ENCODE measurements at regions not wholly inside any gene's neighbourhood (a gene's known extent, or its start where the extent isn't known, plus 50 kb on each side); places are given as distances from the start of the nearest gene placed in this dataset.

- no peaks in the 10 kb centered on the region for H4K20me1 ChIP-seq (ENCODE audit: control insufficient read depth, extremely low read depth, insufficient read depth, low read length)
- dilution Hi-C loops (cut with MboI; ENCODE audit: extremely low pct_ligation_motif_present, low sequenced_read_pairs) = no loop called here
- no peak overlapping the region for H3K9ac ChIP-seq (ENCODE audit: control insufficient read depth, extremely low read depth, insufficient read depth, low read length)
- no peak for TF ChIP-seq EZH2 (IDR thresholded peaks at IDR 0.05; ENCODE audit: low read length)
- no peak for TF ChIP-seq CTCF (optimal IDR thresholded peaks at IDR 0.05 in 1 of 3, IDR thresholded peaks at IDR 0.05 in 1 of 3, conservative IDR thresholded peaks at IDR 0.05 in 1 of 3; ENCODE audit: extremely low read depth in 1 of 3, insufficient read depth in 2 of 3, low read length in 3 of 3)
- no peaks in the 10 kb centered on the region for H3K27me3 ChIP-seq (ENCODE audit: control insufficient read depth, extremely low read depth, insufficient read depth, low read length)
- FAIRE-seq (no peak), DNase-seq (ENCODE audit: low read depth, low spot score) (no peak)
- no peaks in the 10 kb centered on the region for H3K9me1 ChIP-seq (ENCODE audit: control insufficient read depth, extremely low read depth, insufficient read depth, low read length)
- no peak overlapping the region for H3K27ac ChIP-seq (ENCODE audit: control insufficient read depth, insufficient read depth, low read length)
- no peaks in the 10 kb centered on the region for H3K79me2 ChIP-seq (ENCODE audit: control insufficient read depth, insufficient read depth, low read length)
- no peaks in the 10 kb centered on the region for H3K4me1 ChIP-seq (ENCODE audit: control insufficient read depth, extremely low read depth, insufficient read depth, low read length)
- H2AFZ ChIP-seq (ENCODE audit: control insufficient read depth, low read length) = no peak overlapping the region
- no peaks in the 10 kb centered on the region for H3K9me3 ChIP-seq (ENCODE audit: control insufficient read depth, low read depth, low read length)
- no peaks in the 10 kb centered on the region for H3K36me3 ChIP-seq (ENCODE audit: control insufficient read depth in 2 of 2, extremely low read depth in 1 of 2, insufficient read depth in 2 of 2, low read length in 2 of 2)
- H3K4me3 ChIP-seq (ENCODE audit: control insufficient read depth in 2 of 3, extremely low read depth in 1 of 3, insufficient read depth in 2 of 3, low read depth in 1 of 3, low read length in 3 of 3) = no peak overlapping the region
- no peak overlapping the region for H3K4me2 ChIP-seq (ENCODE audit: control insufficient read depth, extremely low read depth, insufficient read depth, low read depth, low read length)
These were observed 176.4 kb upstream of the ZKSCAN2 start for GRCh38 chr16:25434064-25434463.

DNA sequence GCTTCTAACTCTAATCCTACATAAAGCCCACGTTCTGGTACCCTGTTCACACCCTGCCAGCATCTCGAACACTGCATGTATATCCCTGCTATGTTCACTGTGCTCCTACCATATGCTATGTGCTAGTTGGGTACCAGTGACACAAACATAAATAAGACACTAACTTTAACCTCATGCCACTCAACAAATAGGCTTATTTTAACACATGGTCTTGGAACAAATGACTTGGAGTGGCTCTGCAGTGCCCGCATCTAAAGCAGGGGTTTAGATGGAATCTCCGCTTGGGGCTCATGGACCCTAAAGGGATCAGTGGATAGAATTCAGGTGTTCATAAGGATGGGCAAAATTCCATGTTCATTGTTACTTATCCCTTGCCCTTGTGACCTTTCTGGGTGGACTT lies 175.7 kb upstream of the ZKSCAN2 start:
- FAIRE-seq (no peak), DNase-seq (ENCODE audit: low read depth, low spot score) (no peak)
- dilution Hi-C loops (cut with MboI; ENCODE audit: extremely low pct_ligation_motif_present, low sequenced_read_pairs) = no loop called here
- no peaks in the 10 kb centered on the region for H3K36me3 ChIP-seq (ENCODE audit: control insufficient read depth in 2 of 2, extremely low read depth in 1 of 2, insufficient read depth in 2 of 2, low read length in 2 of 2)
- H3K27ac ChIP-seq (ENCODE audit: control insufficient read depth, insufficient read depth, low read length) = no peak overlapping the region
- no peak overlapping the region for H3K4me3 ChIP-seq (ENCODE audit: control insufficient read depth in 2 of 3, extremely low read depth in 1 of 3, insufficient read depth in 2 of 3, low read depth in 1 of 3, low read length in 3 of 3)
- no peaks in the 10 kb centered on the region for H3K9me3 ChIP-seq (ENCODE audit: control insufficient read depth, low read depth, low read length)
- no peaks in the 10 kb centered on the region for H3K4me1 ChIP-seq (ENCODE audit: control insufficient read depth, extremely low read depth, insufficient read depth, low read length)
- H3K27me3 ChIP-seq (ENCODE audit: control insufficient read depth, extremely low read depth, insufficient read depth, low read length) = no peaks in the 10 kb centered on the region
- no peaks in the 10 kb centered on the region for H3K79me2 ChIP-seq (ENCODE audit: control insufficient read depth, insufficient read depth, low read length)
- H2AFZ ChIP-seq (ENCODE audit: control insufficient read depth, low read length) = no peak overlapping the region
- no peaks in the 10 kb centered on the region for H3K9me1 ChIP-seq (ENCODE audit: control insufficient read depth, extremely low read depth, insufficient read depth, low read length)
- H3K9ac ChIP-seq (ENCODE audit: control insufficient read depth, extremely low read depth, insufficient read depth, low read length) = no peak overlapping the region
- TF ChIP-seq CTCF (optimal IDR thresholded peaks at IDR 0.05 in 1 of 3, IDR thresholded peaks at IDR 0.05 in 1 of 3, conservative IDR thresholded peaks at IDR 0.05 in 1 of 3; ENCODE audit: extremely low read depth in 1 of 3, insufficient read depth in 2 of 3, low read length in 3 of 3) (no peak), EZH2 (IDR thresholded peaks at IDR 0.05; ENCODE audit: low read length) (no peak)
- H4K20me1 ChIP-seq (ENCODE audit: control insufficient read depth, extremely low read depth, insufficient read depth, low read length) = no peaks in the 10 kb centered on the region
- no peak overlapping the region for H3K4me2 ChIP-seq (ENCODE audit: control insufficient read depth, extremely low read depth, insufficient read depth, low read depth, low read length)

Measured in keratinocyte (primary cell).